Left lung (tissue), 4 donors: ENCODE measurements at regions not wholly inside any gene's neighbourhood (a gene's known extent, or its start where the extent isn't known, plus 50 kb on each side); places are given as distances from the start of the nearest gene placed in this dataset.
A peak's percentile ranks its signal among the peaks of the same experiment; 100 is the strongest.

Experiments used
- ATAC-seq: fragments of 200-7000 bp; cut with Tn5 transposase; one replicate; pipeline ENCODE4 v1.9.1; 2020; ENCODE audit warnings: moderate library complexity
- DNase-seq, 4 donors: peaks; one replicate each; pipeline ENCODE4 v3.0.0-alpha.2; 2013 to 2020
- H3K27ac ChIP-seq, 2 donors: fragments of 200-600 bp; sonication (generic) in 1 of 2; one replicate each; pipeline versions ENCODE4 v1.5.0 to v1.8.0; 2020 to 2021
- H3K27me3 ChIP-seq, 2 donors: fragments of 200-600 bp; sonication (generic) in 1 of 2; one replicate each; pipeline versions ENCODE4 v1.5.0 to v1.8.0; 2020 to 2021
- H3K36me3 ChIP-seq, 2 donors: fragments of 200-600 bp; sonication (generic) in 1 of 2; one replicate each; pipeline versions ENCODE4 v1.5.0 to v1.8.0; 2020 to 2021
- H3K4me1 ChIP-seq, 2 donors: fragments of 200-600 bp; one replicate each; pipeline ENCODE4 v1.8.0; 2021
- H3K4me3 ChIP-seq, 2 donors: fragments of 200-600 bp; sonication (generic) in 1 of 2; one replicate each; pipeline versions ENCODE4 v1.5.0 to v1.8.0; 2020 to 2021; ENCODE audit warnings: mild to moderate bottlenecking in 1 of 2
- H3K9me3 ChIP-seq, 2 donors: fragments of 200-600 bp; sonication (generic) in 1 of 2; one replicate each; pipeline versions ENCODE4 v1.5.0 to v1.8.0; 2020 to 2021
- CTCF ChIP-seq, 2 donors: fragments of 200-600 bp; sonication (generic) in 1 of 2; IDR thresholded peaks; one replicate each; pipeline versions ENCODE4 v1.5.0 to v1.8.0; 2021; ENCODE audit warnings: antibody characterized with exemption in 2 of 2
- intact Hi-C, 2 donors: fragments of 100-400 bp; cut with DNase I; formaldehyde crosslinking; loops; one replicate each; pipeline versions ENCODE4 v1.11.2 to v1.14.2; 2022
- donor health status: DM: no; HTN: yes; CAD: no.
- donor health status: DM: no; HTN: no; CAD: no.

- DNase-seq (no peak), ATAC-seq (no peak)
- no peak for TF ChIP-seq CTCF (IDR thresholded peaks at IDR 0.05)
- no peaks in the 10 kb centered on the region for H3K27me3 ChIP-seq
- H3K4me1 ChIP-seq: no peaks in the 10 kb centered on the region
- intact Hi-C loops: no loop called here
- no peak overlapping the region for H3K4me3 ChIP-seq
- H3K9me3 ChIP-seq: no peaks in the 10 kb centered on the region
- H3K36me3 ChIP-seq: no peaks in the 10 kb centered on the region
- no peak overlapping the region for H3K27ac ChIP-seq
These were observed 160.7 kb upstream of the ZSWIM2 start for GRCh38 chr2:187009483-187010239.

GRCh38 chr2:187008111-187008510, 159.1 kb upstream of the ZSWIM2 start:
- no peaks in the 10 kb centered on the region for H3K4me1 ChIP-seq
- no peaks in the 10 kb centered on the region for H3K27me3 ChIP-seq
- peaks cover 0 to 2% of the 10 kb centered on the region in 2 donors for H3K9me3 ChIP-seq
- DNase-seq (no peak), ATAC-seq (no peak)
- H3K36me3 ChIP-seq: no peaks in the 10 kb centered on the region
- intact Hi-C loops: no loop called here
- H3K27ac ChIP-seq: no peak overlapping the region
- no peak overlapping the region for H3K4me3 ChIP-seq
- no peak for TF ChIP-seq CTCF (IDR thresholded peaks at IDR 0.05)

- H3K4me1 ChIP-seq: no peaks in the 10 kb centered on the region
- no peak for ATAC-seq
These were observed 154.6 kb upstream of the ZSWIM2 start for GRCh38 chr2:187003611-187004010.

GRCh38 chr2:187003038-187003554, 154.1 kb upstream of the ZSWIM2 start:
- Histone ChIP-seq H3K27me3 (no peaks in the 10 kb centered on the region), H3K36me3 (no peaks in the 10 kb centered on the region), H3K9me3 (peaks cover 0 to 24% of the 10 kb centered on the region in 2 donors), H3K4me3 (no peak overlapping the region), H3K27ac (no peak overlapping the region), H3K4me1 (no peaks in the 10 kb centered on the region)
- TF ChIP-seq CTCF (IDR thresholded peaks at IDR 0.05): no peak
- DNase-seq (peak in 2 of 4 donors; percentile 19 to 66), ATAC-seq (peak; percentile 42)
- intact Hi-C loops: no loop called here

More at GRCh38 chr2:187003611-187004010, 154.6 kb upstream of the ZSWIM2 start:
- intact Hi-C loops: no loop called here
- no peaks in the 10 kb centered on the region for H3K27me3 ChIP-seq
- peaks cover 0 to 24% of the 10 kb centered on the region in 2 donors for H3K9me3 ChIP-seq
- no peak for DNase-seq
- no peaks in the 10 kb centered on the region for H3K36me3 ChIP-seq
- no peak for TF ChIP-seq CTCF (IDR thresholded peaks at IDR 0.05)
- H3K4me3 ChIP-seq: no peak overlapping the region
- no peak overlapping the region for H3K27ac ChIP-seq

GRCh38 chr2:187002242-187002641, 153.3 kb upstream of the ZSWIM2 start:
- Histone ChIP-seq H3K9me3 (peaks cover 0 to 24% of the 10 kb centered on the region in 2 donors), H3K36me3 (no peaks in the 10 kb centered on the region), H3K27me3 (no peaks in the 10 kb centered on the region), H3K4me3 (no peak overlapping the region), H3K4me1 (no peaks in the 10 kb centered on the region), H3K27ac (no peak overlapping the region)
- no peak for ATAC-seq
- TF ChIP-seq CTCF (IDR thresholded peaks at IDR 0.05): no peak
- DNase-seq: no peak
- intact Hi-C loops: no loop called here
